DND-41 (cell line): ENCODE measurements at regions not wholly inside any gene's neighbourhood (a gene's known extent, or its start where the extent isn't known, plus 50 kb on each side); places are given as distances from the start of the nearest gene placed in this dataset.

Experiments
- ATAC-seq: fragments of 200-7000 bp; cut with Tn5 transposase; 3 replicates; pipeline ENCODE4 v1.9.1; 2021; ENCODE audit warnings: low read depth; ENCODE audit not compliant: insufficient read depth
- DNase-seq: peaks from one replicate; pipeline ENCODE4 v3.0.0-alpha.2; 2020
- H2AFZ ChIP-seq: 2 replicates; pipeline ENCODE4 v1.6.0; 2012; ENCODE audit warnings: low read depth, low read length
- H3K27ac ChIP-seq: 2 replicates; pipeline ENCODE4 v1.5.1; 2012; ENCODE audit warnings: low read length, inconsistent platforms
- H3K27me3 ChIP-seq: fragments of 200-600 bp; sonication (generic); 2 replicates; pipeline ENCODE4 v1.6.0; 2012; ENCODE audit warnings: low read length, mild to moderate bottlenecking, inconsistent platforms; ENCODE audit not compliant: insufficient read depth, poor library complexity
- H3K36me3 ChIP-seq: 2 replicates; pipeline ENCODE4 v1.5.1; 2012; ENCODE audit warnings: low read length, inconsistent platforms; ENCODE audit not compliant: insufficient read depth
- H3K4me1 ChIP-seq: 2 replicates; pipeline ENCODE4 v1.5.1; 2012; ENCODE audit warnings: mild to moderate bottlenecking, low read length; ENCODE audit not compliant: insufficient read depth
- H3K4me2 ChIP-seq: 2 replicates; pipeline ENCODE4 v1.6.0; 2012; ENCODE audit warnings: mild to moderate bottlenecking, moderate library complexity, low read length, inconsistent platforms; ENCODE audit not compliant: insufficient read depth
- H3K4me3 ChIP-seq, 2 experiments: fragments of 200-600 bp in 1 of 2; shearing (Covaris generic) in 1 of 2; 2 replicates each; pipeline ENCODE4 v1.5.1; 2012 to 2016; ENCODE audit warnings: inconsistent platforms in 2 of 2, low read length in 2 of 2, mild to moderate bottlenecking in 2 of 2, low read depth in 1 of 2, moderate library complexity in 1 of 2
- H3K79me2 ChIP-seq: 2 replicates; pipeline ENCODE4 v1.6.0; 2012; ENCODE audit warnings: low read length, inconsistent platforms; ENCODE audit not compliant: insufficient read depth
- H3K9ac ChIP-seq: 2 replicates; pipeline ENCODE4 v1.6.0; 2012; ENCODE audit warnings: low read depth, mild to moderate bottlenecking, inconsistent platforms, low read length, moderate library complexity
- H3K9me3 ChIP-seq: 2 replicates; pipeline ENCODE4 v1.5.1; 2012; ENCODE audit warnings: low read length, moderate library complexity, mild to moderate bottlenecking, inconsistent platforms; ENCODE audit not compliant: insufficient read depth, severe bottlenecking
- H4K20me1 ChIP-seq: 2 replicates; pipeline ENCODE4 v1.6.0; 2012; ENCODE audit warnings: low read length; ENCODE audit not compliant: insufficient read depth
- EZH2 ChIP-seq: IDR thresholded peaks from 3 replicates; pipeline ENCODE4 v1.6.1; 2012; ENCODE audit warnings: borderline replicate concordance, low read depth, mild to moderate bottlenecking, moderate library complexity, low read length, inconsistent platforms; ENCODE audit not compliant: severe bottlenecking
- TF ChIP-seq, protein P1 (sequence below): IDR thresholded peaks from 2 replicates; pipeline ENCODE4 v1.5.1; 2012; ENCODE audit warnings: borderline replicate concordance, low read length, moderate library complexity, mild to moderate bottlenecking; ENCODE audit not compliant: poor library complexity, severe bottlenecking; ENCODE audit errors: extremely low read depth

DNA sequence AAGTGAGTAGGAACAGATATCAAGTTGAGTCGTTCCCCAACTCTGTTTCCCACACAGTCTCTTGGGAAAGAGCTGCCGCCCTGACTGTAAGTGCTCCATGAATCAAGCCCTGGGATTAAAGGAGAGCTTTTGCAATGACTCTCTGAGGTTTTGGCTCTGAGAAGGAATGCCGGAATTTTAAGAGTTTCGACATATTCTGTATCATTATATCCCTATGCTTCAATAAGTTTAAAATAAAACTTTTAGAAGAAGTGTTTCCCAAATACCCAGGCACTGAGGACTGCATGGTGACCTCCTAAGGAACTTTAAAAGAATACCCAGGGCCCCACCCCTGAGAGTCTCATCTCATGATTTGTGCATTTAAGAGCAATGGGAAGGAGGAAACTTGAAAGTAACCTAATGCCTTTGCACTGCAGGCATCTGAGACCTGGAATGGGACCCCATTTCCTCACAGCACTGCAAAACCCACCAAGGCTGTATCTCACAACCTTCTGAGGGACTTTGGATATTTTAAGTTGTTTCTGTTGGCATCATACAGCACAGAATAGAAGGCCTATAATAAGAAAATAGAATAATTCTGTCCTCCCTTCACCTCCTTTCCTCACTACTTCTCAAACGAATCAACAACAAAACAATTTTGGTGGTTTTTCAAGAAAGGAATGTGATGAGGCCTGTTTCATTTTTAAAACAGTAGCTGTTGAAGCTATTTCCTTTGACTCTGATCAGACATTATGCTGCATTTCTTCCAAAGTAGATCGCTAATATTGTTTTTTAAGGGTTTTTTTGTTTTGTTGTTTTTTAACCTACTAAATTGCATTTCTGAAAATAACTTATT is 121.2 kb downstream of the GASK1B start:
- H3K79me2 ChIP-seq = no peaks in the 10 kb centered on the region
- ATAC-seq (no peak), DNase-seq (no peak)
- no peak for TF ChIP-seq EZH2
- TF ChIP-seq, protein P1, sequence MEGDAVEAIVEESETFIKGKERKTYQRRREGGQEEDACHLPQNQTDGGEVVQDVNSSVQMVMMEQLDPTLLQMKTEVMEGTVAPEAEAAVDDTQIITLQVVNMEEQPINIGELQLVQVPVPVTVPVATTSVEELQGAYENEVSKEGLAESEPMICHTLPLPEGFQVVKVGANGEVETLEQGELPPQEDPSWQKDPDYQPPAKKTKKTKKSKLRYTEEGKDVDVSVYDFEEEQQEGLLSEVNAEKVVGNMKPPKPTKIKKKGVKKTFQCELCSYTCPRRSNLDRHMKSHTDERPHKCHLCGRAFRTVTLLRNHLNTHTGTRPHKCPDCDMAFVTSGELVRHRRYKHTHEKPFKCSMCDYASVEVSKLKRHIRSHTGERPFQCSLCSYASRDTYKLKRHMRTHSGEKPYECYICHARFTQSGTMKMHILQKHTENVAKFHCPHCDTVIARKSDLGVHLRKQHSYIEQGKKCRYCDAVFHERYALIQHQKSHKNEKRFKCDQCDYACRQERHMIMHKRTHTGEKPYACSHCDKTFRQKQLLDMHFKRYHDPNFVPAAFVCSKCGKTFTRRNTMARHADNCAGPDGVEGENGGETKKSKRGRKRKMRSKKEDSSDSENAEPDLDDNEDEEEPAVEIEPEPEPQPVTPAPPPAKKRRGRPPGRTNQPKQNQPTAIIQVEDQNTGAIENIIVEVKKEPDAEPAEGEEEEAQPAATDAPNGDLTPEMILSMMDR = no peak
- no peak overlapping the region for H3K27ac ChIP-seq
- H3K36me3 ChIP-seq = no peaks in the 10 kb centered on the region
- H3K9ac ChIP-seq = no peak overlapping the region
- no peak overlapping the region for H3K4me2 ChIP-seq
- no peaks in the 10 kb centered on the region for H3K27me3 ChIP-seq
- H2AFZ ChIP-seq = no peak overlapping the region
- no peaks in the 10 kb centered on the region for H3K4me1 ChIP-seq
- H3K4me3 ChIP-seq = no peak overlapping the region
- H4K20me1 ChIP-seq = no peaks in the 10 kb centered on the region
- H3K9me3 ChIP-seq = no peaks in the 10 kb centered on the region

GRCh38 chr4:158050942-158051341 is 121.9 kb downstream of the GASK1B start:
- Histone ChIP-seq H3K9me3 (no peaks in the 10 kb centered on the region), H3K4me1 (no peaks in the 10 kb centered on the region), H4K20me1 (no peaks in the 10 kb centered on the region), H3K9ac (no peak overlapping the region), H3K4me3 (no peak overlapping the region), H3K27me3 (no peaks in the 10 kb centered on the region), H3K4me2 (no peak overlapping the region), H2AFZ (no peak overlapping the region), H3K36me3 (no peaks in the 10 kb centered on the region), H3K27ac (no peak overlapping the region), H3K79me2 (no peaks in the 10 kb centered on the region)
- DNase-seq (no peak), ATAC-seq (no peak)
- no peak for TF ChIP-seq EZH2
- TF ChIP-seq, protein P1 = no peak

- H3K4me3 ChIP-seq = no peak overlapping the region
- H3K4me2 ChIP-seq = no peak overlapping the region
- H3K27ac ChIP-seq = no peak overlapping the region
- no peaks in the 10 kb centered on the region for H3K27me3 ChIP-seq
- ATAC-seq = no peak
- TF ChIP-seq, protein P1 = no peak
- TF ChIP-seq EZH2 = no peak
- H2AFZ ChIP-seq = no peak overlapping the region
- no peak overlapping the region for H3K9ac ChIP-seq
- DNase-seq = no peak
- H3K4me1 ChIP-seq = no peaks in the 10 kb centered on the region
- no peaks in the 10 kb centered on the region for H4K20me1 ChIP-seq
- H3K9me3 ChIP-seq = no peaks in the 10 kb centered on the region
- no peaks in the 10 kb centered on the region for H3K79me2 ChIP-seq
- H3K36me3 ChIP-seq = no peaks in the 10 kb centered on the region
These were observed 126.5 kb downstream of the GASK1B start for GRCh38 chr4:158046345-158046744.
